Osteoblast (primary cell): ENCODE measurements at regions not wholly inside any gene's neighbourhood (a gene's known extent, or its start where the extent isn't known, plus 50 kb on each side); places are given as distances from the start of the nearest gene placed in this dataset.
A peak's percentile ranks its signal among the peaks of the same experiment; 100 is the strongest.

Experiments
- DNase-seq: peaks from one replicate; pipeline ENCODE4 v3.0.0; 2011; ENCODE audit warnings: low spot score, mixed read lengths; ENCODE audit not compliant: insufficient read length; ENCODE audit errors: missing footprints
- H2AFZ ChIP-seq: 2 replicates; pipeline ENCODE4 v1.6.0; 2011; ENCODE audit warnings: mild to moderate bottlenecking, low read length
- H3K27ac ChIP-seq: 2 replicates; pipeline ENCODE4 v1.5.1; 2011; ENCODE audit warnings: mild to moderate bottlenecking, low read depth, low read length, moderate library complexity
- H3K27me3 ChIP-seq: 2 replicates; pipeline ENCODE4 v1.6.0; 2012; ENCODE audit warnings: mild to moderate bottlenecking, control low read depth, inconsistent platforms, low read length, moderate library complexity; ENCODE audit not compliant: insufficient read depth
- H3K36me3 ChIP-seq: 2 replicates; pipeline ENCODE4 v1.5.1; 2011; ENCODE audit warnings: mild to moderate bottlenecking, low read length, control low read depth, moderate library complexity; ENCODE audit not compliant: insufficient read depth
- H3K4me1 ChIP-seq: 2 replicates; pipeline ENCODE4 v1.5.1; 2011; ENCODE audit warnings: mild to moderate bottlenecking, low read length, control low read depth, moderate library complexity; ENCODE audit not compliant: insufficient read depth
- H3K4me2 ChIP-seq: 2 replicates; pipeline ENCODE4 v1.6.0; 2011; ENCODE audit warnings: mild to moderate bottlenecking, low read length; ENCODE audit not compliant: insufficient read depth
- H3K4me3 ChIP-seq: fragments of 200-600 bp; sonication (generic); 3 replicates; pipeline ENCODE4 v1.5.1; 2012; ENCODE audit warnings: mild to moderate bottlenecking, low read length, inconsistent platforms; ENCODE audit not compliant: insufficient read depth
- H3K79me2 ChIP-seq: 2 replicates; pipeline ENCODE4 v1.6.0; 2012; ENCODE audit warnings: mild to moderate bottlenecking, low read length, control low read depth, inconsistent platforms; ENCODE audit not compliant: insufficient read depth
- H3K9me3 ChIP-seq: 2 replicates; pipeline ENCODE4 v1.5.1; 2011; ENCODE audit warnings: low read depth, low read length, control low read depth
- H4K20me1 ChIP-seq: 2 replicates; pipeline ENCODE4 v1.6.0; 2012; ENCODE audit warnings: mild to moderate bottlenecking, low read length, control low read depth; ENCODE audit not compliant: insufficient read depth
- TF ChIP-seq, protein P1 (sequence below): IDR thresholded peaks from 2 replicates; pipeline ENCODE4 v1.5.1; 2011; ENCODE audit warnings: mild to moderate bottlenecking, low read depth, low read length, moderate library complexity; ENCODE audit errors: extremely low read depth

- Histone ChIP-seq H3K36me3 (no peaks in the 10 kb centered on the region), H3K79me2 (no peaks in the 10 kb centered on the region), H3K9me3 (no peaks in the 10 kb centered on the region), H2AFZ (no peak overlapping the region), H3K4me3 (no peak overlapping the region), H4K20me1 (no peaks in the 10 kb centered on the region), H3K4me2 (no peak overlapping the region), H3K4me1 (no peaks in the 10 kb centered on the region), H3K27ac (no peak overlapping the region), H3K27me3 (peaks cover 6% of the 10 kb centered on the region)
- TF ChIP-seq, protein P1, sequence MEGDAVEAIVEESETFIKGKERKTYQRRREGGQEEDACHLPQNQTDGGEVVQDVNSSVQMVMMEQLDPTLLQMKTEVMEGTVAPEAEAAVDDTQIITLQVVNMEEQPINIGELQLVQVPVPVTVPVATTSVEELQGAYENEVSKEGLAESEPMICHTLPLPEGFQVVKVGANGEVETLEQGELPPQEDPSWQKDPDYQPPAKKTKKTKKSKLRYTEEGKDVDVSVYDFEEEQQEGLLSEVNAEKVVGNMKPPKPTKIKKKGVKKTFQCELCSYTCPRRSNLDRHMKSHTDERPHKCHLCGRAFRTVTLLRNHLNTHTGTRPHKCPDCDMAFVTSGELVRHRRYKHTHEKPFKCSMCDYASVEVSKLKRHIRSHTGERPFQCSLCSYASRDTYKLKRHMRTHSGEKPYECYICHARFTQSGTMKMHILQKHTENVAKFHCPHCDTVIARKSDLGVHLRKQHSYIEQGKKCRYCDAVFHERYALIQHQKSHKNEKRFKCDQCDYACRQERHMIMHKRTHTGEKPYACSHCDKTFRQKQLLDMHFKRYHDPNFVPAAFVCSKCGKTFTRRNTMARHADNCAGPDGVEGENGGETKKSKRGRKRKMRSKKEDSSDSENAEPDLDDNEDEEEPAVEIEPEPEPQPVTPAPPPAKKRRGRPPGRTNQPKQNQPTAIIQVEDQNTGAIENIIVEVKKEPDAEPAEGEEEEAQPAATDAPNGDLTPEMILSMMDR, result no peak
- DNase-seq, result no peak
These were observed 109.0 kb upstream of the PLXNA4 start for GRCh38 chr7:132685277-132685676.

DNA sequence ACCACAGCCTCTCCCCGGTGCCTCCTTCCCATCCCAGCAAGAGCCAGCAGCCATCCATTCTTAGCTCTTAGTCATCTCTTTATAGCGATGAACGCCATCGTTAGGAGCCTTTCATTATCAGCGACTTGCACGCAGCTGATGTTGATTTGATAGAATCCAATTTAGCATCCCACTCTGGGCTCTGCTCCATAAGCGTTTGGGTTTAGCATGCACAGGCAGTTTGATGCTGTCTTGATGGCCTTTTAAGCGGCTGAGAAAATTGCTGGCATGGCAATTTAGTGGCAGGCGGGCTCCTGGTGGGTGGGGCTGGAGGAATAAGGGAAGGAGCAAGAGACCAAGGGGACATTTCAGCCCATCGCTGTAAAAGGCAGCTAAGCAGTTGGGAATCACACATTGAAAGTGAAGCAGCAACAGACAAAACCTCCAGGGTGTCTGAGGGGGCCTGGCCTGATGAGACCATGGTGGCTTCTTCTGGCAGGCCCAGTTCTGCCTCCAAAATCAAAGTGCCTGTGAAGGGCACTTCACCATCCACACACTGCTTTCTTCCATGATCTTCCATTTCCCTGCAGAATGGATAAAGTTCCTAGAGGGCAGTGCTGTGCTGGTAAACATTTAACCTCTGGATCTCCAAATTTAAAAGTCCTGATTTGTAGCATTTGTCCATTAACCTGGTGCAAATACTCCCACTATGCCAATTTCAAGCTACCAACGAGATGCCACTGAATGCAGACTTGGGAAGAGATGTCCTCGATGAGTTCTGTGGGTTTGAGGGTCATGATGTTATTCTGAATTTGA lies 107.8 kb upstream of the PLXNA4 start:
- Histone ChIP-seq H2AFZ (no peak overlapping the region), H3K27ac (no peak overlapping the region), H3K9me3 (no peaks in the 10 kb centered on the region), H3K4me3 (no peak overlapping the region), H3K4me2 (no peak overlapping the region), H3K79me2 (no peaks in the 10 kb centered on the region), H3K4me1 (no peaks in the 10 kb centered on the region), H4K20me1 (no peaks in the 10 kb centered on the region), H3K36me3 (no peaks in the 10 kb centered on the region), H3K27me3 (peaks cover 6% of the 10 kb centered on the region)
- no peak for DNase-seq
- TF ChIP-seq, protein P1, result peak; percentile 22

DNA sequence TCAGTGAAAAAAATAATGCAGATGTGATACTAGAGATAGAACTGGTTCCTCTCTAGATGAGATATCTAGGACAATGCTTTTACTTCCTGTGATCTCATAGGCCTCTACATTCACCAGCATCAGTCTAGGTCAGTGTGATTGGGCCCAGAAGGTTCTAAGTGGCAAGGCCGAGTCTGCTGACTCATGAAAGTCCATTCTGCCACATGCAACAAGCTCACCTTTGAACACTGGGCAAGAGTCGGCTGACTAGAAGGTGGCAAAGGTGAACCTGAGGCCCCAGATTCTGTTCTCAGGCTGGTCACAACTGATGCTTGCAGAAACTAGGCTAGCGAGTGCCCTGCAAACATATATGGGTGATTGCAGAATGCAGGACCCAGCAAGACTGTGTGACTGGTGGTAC lies 105.7 kb upstream of the PLXNA4 start:
- H3K36me3 ChIP-seq, result no peaks in the 10 kb centered on the region
- no peaks in the 10 kb centered on the region for H3K4me1 ChIP-seq
- H3K27ac ChIP-seq, result no peak overlapping the region
- no peak overlapping the region for H2AFZ ChIP-seq
- H3K4me2 ChIP-seq, result no peak overlapping the region
- H3K9me3 ChIP-seq, result no peaks in the 10 kb centered on the region
- peaks cover 6% of the 10 kb centered on the region for H3K27me3 ChIP-seq
- TF ChIP-seq, protein P1, result no peak
- H3K4me3 ChIP-seq, result no peak overlapping the region
- no peaks in the 10 kb centered on the region for H4K20me1 ChIP-seq
- H3K79me2 ChIP-seq, result no peaks in the 10 kb centered on the region
- DNase-seq, result no peak

- H3K36me3 ChIP-seq, result no peaks in the 10 kb centered on the region
- no peaks in the 10 kb centered on the region for H3K79me2 ChIP-seq
- H3K4me3 ChIP-seq, result no peak overlapping the region
- TF ChIP-seq, protein P1, result no peak
- no peaks in the 10 kb centered on the region for H4K20me1 ChIP-seq
- H3K4me1 ChIP-seq, result no peaks in the 10 kb centered on the region
- no peak overlapping the region for H2AFZ ChIP-seq
- H3K4me2 ChIP-seq, result no peak overlapping the region
- no peak for DNase-seq
- no peaks in the 10 kb centered on the region for H3K27me3 ChIP-seq
- no peaks in the 10 kb centered on the region for H3K9me3 ChIP-seq
- H3K27ac ChIP-seq, result no peak overlapping the region
These were observed 104.3 kb upstream of the PLXNA4 start for GRCh38 chr7:132680590-132680989.
